Liver (tissue), 3 donors: ENCODE measurements at regions not wholly inside any gene's neighbourhood (a gene's known extent, or its start where the extent isn't known, plus 50 kb on each side); places are given as distances from the start of the nearest gene placed in this dataset.

Experiments
- EGR1 ChIP-seq, 2 donors: IDR thresholded peaks; 2 replicates each; pipeline ENCODE4 v1.6.1; 2016 to 2018; ENCODE audit warnings: antibody characterized with exemption in 2 of 2, low read depth in 2 of 2
- FOXA1 ChIP-seq: IDR thresholded peaks from 2 replicates; pipeline ENCODE4 v1.6.1; 2016; ENCODE audit warnings: antibody characterized with exemption
- GABPA ChIP-seq, 2 donors: IDR thresholded peaks in 1 of 2; conservative IDR thresholded peaks in 1 of 2; 2 replicates each; pipeline ENCODE4 v1.6.1; 2016; ENCODE audit warnings: antibody characterized with exemption in 2 of 2, mild to moderate bottlenecking in 1 of 2, moderate library complexity in 1 of 2
- HNF4A ChIP-seq, 2 donors: conservative IDR thresholded peaks; 2 replicates each; pipeline ENCODE4 v1.6.1; 2016; ENCODE audit warnings: antibody characterized with exemption in 2 of 2, mild to moderate bottlenecking in 2 of 2
- NR2F2 ChIP-seq: IDR thresholded peaks from 2 replicates; pipeline ENCODE4 v1.6.1; 2016; ENCODE audit warnings: antibody characterized with exemption
- RAD21 ChIP-seq, 2 donors: IDR thresholded peaks; 2 replicates each; pipeline ENCODE4 v1.6.1; 2016; ENCODE audit warnings: antibody characterized with exemption in 2 of 2, mild to moderate bottlenecking in 2 of 2
- TAF1 ChIP-seq: conservative IDR thresholded peaks from 2 replicates; pipeline ENCODE4 v1.6.1; 2016; ENCODE audit warnings: antibody characterized with exemption, mild to moderate bottlenecking
- TF ChIP-seq, protein P1 (sequence below): fragments of 150-350 bp; IDR thresholded peaks from 2 replicates; pipeline ENCODE4 v1.5.1; 2017; ENCODE audit warnings: improper control_type of control experiment, low read depth, low read length; ENCODE audit not compliant: missing input control
- donor health status: healthy.
- donor health status: healthy.

DNA sequence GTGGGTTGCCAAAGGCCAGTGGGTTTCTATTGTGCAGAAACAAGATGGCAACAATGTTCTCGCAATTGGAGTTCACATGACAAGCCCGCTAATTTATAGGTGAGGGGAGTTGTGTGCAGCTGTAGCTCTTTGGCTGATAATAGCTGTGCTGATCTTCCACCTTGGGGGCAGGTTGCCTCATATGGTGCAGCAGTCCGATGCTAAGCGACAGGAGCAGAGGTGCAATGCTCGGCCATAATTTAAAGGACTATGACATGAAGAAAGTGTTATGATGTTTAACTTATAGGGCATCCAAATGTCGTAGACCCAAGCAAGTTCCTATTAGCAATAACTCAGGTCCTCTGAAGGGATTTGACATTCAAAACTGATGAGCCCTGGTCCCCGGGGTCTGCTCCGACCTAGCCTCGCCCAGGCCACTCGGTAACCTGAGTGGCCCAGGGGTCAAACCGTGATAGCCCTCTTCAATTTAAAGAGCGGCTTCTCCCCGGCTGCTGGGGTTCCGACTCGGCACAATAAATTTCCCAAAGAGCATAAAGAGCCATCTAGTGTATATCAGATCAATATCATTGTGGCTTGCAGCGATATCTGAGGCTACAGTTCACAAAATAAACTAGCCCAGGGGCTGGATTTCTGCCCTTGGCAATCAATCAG lies 724.0 kb downstream of the IRX1 start:
- TF ChIP-seq, protein P1, sequence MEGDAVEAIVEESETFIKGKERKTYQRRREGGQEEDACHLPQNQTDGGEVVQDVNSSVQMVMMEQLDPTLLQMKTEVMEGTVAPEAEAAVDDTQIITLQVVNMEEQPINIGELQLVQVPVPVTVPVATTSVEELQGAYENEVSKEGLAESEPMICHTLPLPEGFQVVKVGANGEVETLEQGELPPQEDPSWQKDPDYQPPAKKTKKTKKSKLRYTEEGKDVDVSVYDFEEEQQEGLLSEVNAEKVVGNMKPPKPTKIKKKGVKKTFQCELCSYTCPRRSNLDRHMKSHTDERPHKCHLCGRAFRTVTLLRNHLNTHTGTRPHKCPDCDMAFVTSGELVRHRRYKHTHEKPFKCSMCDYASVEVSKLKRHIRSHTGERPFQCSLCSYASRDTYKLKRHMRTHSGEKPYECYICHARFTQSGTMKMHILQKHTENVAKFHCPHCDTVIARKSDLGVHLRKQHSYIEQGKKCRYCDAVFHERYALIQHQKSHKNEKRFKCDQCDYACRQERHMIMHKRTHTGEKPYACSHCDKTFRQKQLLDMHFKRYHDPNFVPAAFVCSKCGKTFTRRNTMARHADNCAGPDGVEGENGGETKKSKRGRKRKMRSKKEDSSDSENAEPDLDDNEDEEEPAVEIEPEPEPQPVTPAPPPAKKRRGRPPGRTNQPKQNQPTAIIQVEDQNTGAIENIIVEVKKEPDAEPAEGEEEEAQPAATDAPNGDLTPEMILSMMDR: no peak
- TF ChIP-seq NR2F2 (no peak), GABPA (IDR thresholded peaks at IDR 0.05 in 1 of 2, conservative IDR thresholded peaks at IDR 0.05 in 1 of 2) (no peak), EGR1 (IDR thresholded peaks at IDR 0.05; ENCODE audit: low read depth in 2 of 2) (no peak), FOXA1 (no peak), HNF4A (conservative IDR thresholded peaks at IDR 0.05) (no peak), RAD21 (IDR thresholded peaks at IDR 0.05) (no peak), TAF1 (no peak)
